GM23248 (cell line): ENCODE measurements at regions not wholly inside any gene's neighbourhood (a gene's known extent, or its start where the extent isn't known, plus 50 kb on each side); places are given as distances from the start of the nearest gene placed in this dataset.

ENCODE experiments used
- EZH2 ChIP-seq: fragments of 200-600 bp; sonication (generic); IDR thresholded peaks from 2 replicates; pipeline ENCODE4 v1.6.1; 2018; ENCODE audit warnings: antibody characterized with exemption, mild to moderate bottlenecking; ENCODE audit not compliant: insufficient read depth, poor library complexity, severe bottlenecking
- EZH2phosphoT487 ChIP-seq: fragments of 200-600 bp; sonication (generic); IDR thresholded peaks from 2 replicates; pipeline ENCODE4 v1.6.1; 2018; ENCODE audit warnings: antibody characterized with exemption, moderate library complexity, mild to moderate bottlenecking, low read depth; ENCODE audit not compliant: insufficient read depth

DNA sequence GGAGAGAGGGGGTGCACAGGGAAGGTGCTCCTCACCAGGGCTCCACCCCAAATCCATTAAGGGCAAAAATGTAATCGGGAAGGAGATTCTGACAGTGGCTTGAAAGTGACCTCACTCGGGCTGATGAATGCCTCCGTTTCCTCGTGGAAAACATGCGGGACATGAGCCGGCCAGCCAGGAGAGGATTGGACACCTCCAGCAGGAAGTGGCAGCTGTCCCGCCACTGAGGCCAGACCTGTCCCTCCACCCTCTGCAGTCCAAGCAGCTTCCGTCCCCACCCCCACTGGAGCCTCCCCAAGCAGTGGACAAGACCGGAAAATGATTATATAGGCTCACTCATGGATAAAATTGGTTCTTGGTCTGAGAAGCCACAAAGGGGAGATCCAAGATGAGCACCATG, 82.1 kb upstream of the CCL1 start:
- TF ChIP-seq EZH2 (no peak), EZH2phosphoT487 (no peak)
